PC-3 (cell line): ENCODE measurements at regions not wholly inside any gene's neighbourhood (a gene's known extent, or its start where the extent isn't known, plus 50 kb on each side); places are given as distances from the start of the nearest gene placed in this dataset.

Experiments used
- ATAC-seq: fragments of 200-7000 bp; cut with Tn5 transposase; 2 replicates; pipeline ENCODE4 v1.9.1; 2020; ENCODE audit warnings: mild to moderate bottlenecking, moderate library complexity
- BruUV-seq: library from RNA; stranded (reverse); fragments of 400-500 nt; replicated peaks from 2 replicates; lab custom pipeline; 2021; lab: Mats Ljungman, UMichigan
- CTCF ChIA-PET: fragments of 300-600 bp; sonication (Branson Sonifier 250); formaldehyde crosslinking; loops from one replicate; lab custom pipeline; 2022; ENCODE audit warnings: antibody characterized with exemption; lab: Charles Lee
- POLR2A ChIA-PET: fragments of 300-600 bp; sonication (Branson Sonifier 250); formaldehyde crosslinking; loops from one replicate; lab custom pipeline; 2022; ENCODE audit warnings: antibody characterized with exemption; ENCODE audit not compliant: unreplicated experiment; lab: Charles Lee
- DNase-seq: peaks from one replicate; pipeline ENCODE4 v3.0.0-alpha.2; 2015
- H2AFZ ChIP-seq: fragments of 300-600 bp; sonication (generic); 2 replicates; pipeline ENCODE4 v1.6.0; 2016; ENCODE audit warnings: antibody characterized with exemption, low read length
- H3F3A ChIP-seq: fragments of 300-600 bp; sonication (generic); one replicate; pipeline ENCODE4 v1.6.0; 2017; ENCODE audit warnings: antibody characterized with exemption, low read length, control low read depth, mild to moderate bottlenecking; ENCODE audit not compliant: unreplicated experiment
- H3K27ac ChIP-seq: fragments of 300-600 bp; sonication (generic); 2 replicates; pipeline ENCODE4 v1.5.1; 2016; ENCODE audit warnings: mild to moderate bottlenecking, low read length
- H3K27me3 ChIP-seq: fragments of 300-600 bp; sonication (generic); 2 replicates; pipeline ENCODE4 v1.6.1; 2016; ENCODE audit warnings: low read length, mixed read lengths
- H3K36me3 ChIP-seq: fragments of 300-600 bp; sonication (generic); 2 replicates; pipeline ENCODE4 v1.6.1; 2016; ENCODE audit warnings: low read depth, mixed run types, low read length, mixed read lengths
- H3K4me1 ChIP-seq: fragments of 300-600 bp; sonication (generic); 2 replicates; pipeline ENCODE4 v1.5.1; 2016; ENCODE audit warnings: low read length; ENCODE audit not compliant: insufficient read depth
- H3K4me2 ChIP-seq: fragments of 300-600 bp; sonication (generic); 2 replicates; pipeline ENCODE4 v1.6.0; 2016; ENCODE audit warnings: low read length
- H3K4me3 ChIP-seq: fragments of 300-600 bp; sonication (generic); 2 replicates; pipeline ENCODE4 v1.5.1; 2016; ENCODE audit warnings: mild to moderate bottlenecking, low read length, mixed read lengths
- H3K79me2 ChIP-seq: fragments of 300-600 bp; sonication (generic); 2 replicates; pipeline ENCODE4 v1.6.1; 2017; ENCODE audit warnings: low read length, mixed read lengths
- H3K9ac ChIP-seq: fragments of 300-600 bp; sonication (generic); 2 replicates; pipeline ENCODE4 v1.6.0; 2016; ENCODE audit warnings: mild to moderate bottlenecking, low read length
- H3K9me2 ChIP-seq: fragments of 300-600 bp; sonication (generic); replicated peaks from 2 replicates; pipeline ENCODE4 v1.6.1; 2016; ENCODE audit warnings: mixed run types, low read length, mixed read lengths
- H3K9me3 ChIP-seq: fragments of 300-600 bp; sonication (generic); 2 replicates; pipeline ENCODE4 v1.6.1; 2016; ENCODE audit warnings: low read length, mixed read lengths
- H4K20me1 ChIP-seq: fragments of 300-600 bp; sonication (generic); 2 replicates; pipeline ENCODE4 v1.6.1; 2016; ENCODE audit warnings: low read length, mixed read lengths
- CTCF ChIP-seq: fragments of 300-600 bp; sonication (generic); conservative IDR thresholded peaks from 2 replicates; pipeline ENCODE4 v1.5.1; 2017; ENCODE audit warnings: antibody characterized with exemption, low read depth, mild to moderate bottlenecking, low read length
- EZH2 ChIP-seq: fragments of 300-600 bp; sonication (generic); IDR thresholded peaks from one replicate; pipeline ENCODE4 v1.6.1; 2017; ENCODE audit warnings: antibody characterized with exemption, mild to moderate bottlenecking, low read length; ENCODE audit not compliant: unreplicated experiment
- EZH2phosphoT487 ChIP-seq: fragments of 300-600 bp; sonication (generic); IDR thresholded peaks from 2 replicates; pipeline ENCODE4 v1.6.1; 2018; ENCODE audit warnings: mild to moderate bottlenecking, antibody characterized with exemption, low read length, borderline replicate concordance
- intact Hi-C: fragments of 100-400 bp; cut with micrococcal nuclease; formaldehyde crosslinking; loops from 2 replicates; pipeline ENCODE4 v1.9.0; 2023

- H3K4me2 ChIP-seq = no peak overlapping the region
- POLR2A ChIA-PET = no interaction called here
Measured at GRCh38 chr7:148472406-148472805, 118.2 kb upstream of the C7orf33 start.

GRCh38 chr7:148473703-148474480 is 116.7 kb upstream of the C7orf33 start:
- ChIA-PET CTCF (no interaction called here), POLR2A (no interaction called here)
- Histone ChIP-seq H3K9me2 (no peaks in the 10 kb centered on the region), H3F3A (no peaks in the 10 kb centered on the region), H4K20me1 (no peaks in the 10 kb centered on the region), H2AFZ (no peak overlapping the region), H3K4me2 (no peak overlapping the region), H3K4me1 (no peaks in the 10 kb centered on the region), H3K9me3 (no peaks in the 10 kb centered on the region), H3K36me3 (no peaks in the 10 kb centered on the region), H3K27ac (no peak overlapping the region), H3K4me3 (no peak overlapping the region), H3K27me3 (peaks cover 26% of the 10 kb centered on the region), H3K9ac (no peak overlapping the region), H3K79me2 (no peaks in the 10 kb centered on the region)
- intact Hi-C loops = no loop called here
- BruUV-seq = no TSS peak
- DNase-seq = no peak
- TF ChIP-seq EZH2 (no peak), EZH2phosphoT487 (no peak), CTCF (no peak)
- no peak for ATAC-seq

More at GRCh38 chr7:148472406-148472805, 118.2 kb upstream of the C7orf33 start:
- peak; percentile 43 for DNase-seq
- no peak overlapping the region for H3K9ac ChIP-seq
- no TSS peak for BruUV-seq
- ATAC-seq = peak; percentile 49
- no peaks in the 10 kb centered on the region for H3K9me3 ChIP-seq
- H2AFZ ChIP-seq = no peak overlapping the region
- CTCF ChIA-PET = no interaction called here
- no peak for TF ChIP-seq CTCF
- no peak for TF ChIP-seq EZH2phosphoT487
- H3K4me3 ChIP-seq = no peak overlapping the region
- no peaks in the 10 kb centered on the region for H3K79me2 ChIP-seq
- H3F3A ChIP-seq = no peaks in the 10 kb centered on the region
- peaks cover 22% of the 10 kb centered on the region for H3K27me3 ChIP-seq
- H3K4me1 ChIP-seq = no peaks in the 10 kb centered on the region
- no peaks in the 10 kb centered on the region for H3K36me3 ChIP-seq
- no peaks in the 10 kb centered on the region for H4K20me1 ChIP-seq
- no peaks in the 10 kb centered on the region for H3K9me2 ChIP-seq
- H3K27ac ChIP-seq = no peak overlapping the region
- intact Hi-C loops = no loop called here

- no peak overlapping the region for H3K4me2 ChIP-seq
- ChIA-PET POLR2A (no interaction called here), CTCF (no interaction called here)
- H4K20me1 ChIP-seq = no peaks in the 10 kb centered on the region
- H3K27me3 ChIP-seq = peaks cover 32% of the 10 kb centered on the region
- DNase-seq (no peak), ATAC-seq (no peak)
- H3K9me2 ChIP-seq = no peaks in the 10 kb centered on the region
- H3K79me2 ChIP-seq = no peaks in the 10 kb centered on the region
- H3K4me1 ChIP-seq = no peaks in the 10 kb centered on the region
- H3F3A ChIP-seq = no peaks in the 10 kb centered on the region
- no peak overlapping the region for H3K9ac ChIP-seq
- TF ChIP-seq CTCF = no peak
- TF ChIP-seq EZH2 = no peak
- no peak for TF ChIP-seq EZH2phosphoT487
- H3K27ac ChIP-seq = no peak overlapping the region
- H3K4me3 ChIP-seq = no peak overlapping the region
- no TSS peak for BruUV-seq
- H3K36me3 ChIP-seq = no peaks in the 10 kb centered on the region
- no peak overlapping the region for H2AFZ ChIP-seq
- intact Hi-C loops = no loop called here
- H3K9me3 ChIP-seq = no peaks in the 10 kb centered on the region
Measured at GRCh38 chr7:148474481-148475025, 116.0 kb upstream of the C7orf33 start.
